GM18498 (cell line): ENCODE measurements at regions not wholly inside any gene's neighbourhood (a gene's known extent, or its start where the extent isn't known, plus 50 kb on each side); places are given as distances from the start of the nearest gene placed in this dataset.

Source experiments
- ATAC-seq: cut with Tn5 transposase; IDR thresholded peaks from one replicate; pipeline ENCODE4 v1.9.1; 2021; ENCODE audit warnings: mild to moderate bottlenecking, moderate library complexity; ENCODE audit not compliant: unreplicated experiment

GRCh38 chr2:236317938-236318396, 53.8 kb upstream of the ASB18 start:
- ATAC-seq, result no peak

- ATAC-seq, result no peak
Measured at GRCh38 chr2:236318401-236318800, 54.2 kb upstream of the ASB18 start.

DNA sequence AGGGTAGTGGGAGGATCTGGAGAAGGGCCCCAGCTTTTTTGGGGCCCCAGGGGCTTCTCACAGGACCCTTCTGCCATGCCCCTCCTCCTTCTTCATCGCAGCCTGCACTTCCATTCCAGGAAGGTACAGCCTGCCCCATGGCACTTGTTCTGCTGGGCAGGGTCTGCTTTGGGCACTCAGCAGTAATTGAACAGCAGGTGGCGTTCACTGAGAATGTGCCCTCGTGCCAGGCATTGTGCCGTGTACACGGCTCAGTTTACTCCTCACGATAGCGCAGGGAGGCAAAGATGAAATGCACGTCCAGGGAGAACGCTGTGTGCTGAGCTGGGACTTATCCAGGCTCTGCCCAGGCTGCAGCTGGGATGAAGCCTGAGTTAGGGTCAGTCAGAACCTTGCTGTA, 54.8 kb upstream of the ASB18 start:
- ATAC-seq, result no peak

DNA sequence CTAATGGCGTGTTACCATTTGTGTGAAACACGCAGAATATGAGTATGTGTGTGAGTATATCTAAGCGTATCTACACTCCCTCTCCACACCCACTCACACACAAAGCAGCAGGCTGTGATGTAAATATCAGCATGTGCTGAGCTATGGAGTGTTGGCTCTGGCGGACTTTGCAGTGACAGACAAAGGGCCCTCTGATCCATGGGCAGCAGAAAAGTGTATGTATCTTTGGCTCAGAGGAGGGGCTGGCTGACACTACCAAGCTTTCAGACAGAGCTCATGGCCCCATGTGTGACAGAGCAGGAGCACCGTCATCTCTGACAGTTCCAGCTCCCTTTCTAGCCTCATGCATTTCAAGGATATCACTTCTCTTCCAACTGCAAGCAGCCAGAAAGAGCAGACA, 57.2 kb upstream of the ASB18 start:
- ATAC-seq, result no peak

DNA sequence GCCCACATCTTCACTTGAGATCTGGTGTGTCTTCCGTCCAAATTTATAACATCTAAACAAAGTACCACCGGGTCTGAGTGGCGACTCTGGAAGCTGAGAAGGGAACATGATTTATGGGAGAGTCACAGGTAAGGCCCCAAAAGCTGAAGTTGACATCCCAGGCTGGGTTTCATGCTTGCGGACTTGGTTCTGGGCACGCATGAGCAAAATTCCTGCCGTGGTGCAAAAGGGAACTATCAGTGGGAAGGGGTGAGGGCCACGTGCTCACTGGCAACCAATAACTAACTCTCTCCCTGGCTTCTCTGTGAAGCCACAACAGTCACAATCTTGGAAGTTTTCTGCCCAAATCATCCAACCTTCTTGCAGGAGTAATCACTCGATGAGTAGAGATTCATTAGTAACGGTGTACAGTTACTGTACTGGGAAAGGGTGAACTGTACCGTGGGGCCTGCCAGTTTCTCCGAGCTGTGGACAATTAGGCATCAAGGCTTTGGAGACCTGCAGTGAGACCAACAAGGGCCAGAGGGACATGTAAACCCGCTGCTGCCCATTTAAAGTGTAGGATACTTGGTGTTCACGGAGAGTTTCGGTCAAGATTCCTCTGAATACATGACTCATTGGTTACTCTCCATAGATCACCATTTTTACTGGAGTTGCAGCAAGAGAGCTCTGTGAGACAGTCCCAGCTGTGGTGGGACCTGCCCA, 69.4 kb upstream of the ASB18 start:
- ATAC-seq, result no peak

GRCh38 chr2:236334122-236334876, 70.1 kb upstream of the ASB18 start:
- ATAC-seq, result no peak

DNA sequence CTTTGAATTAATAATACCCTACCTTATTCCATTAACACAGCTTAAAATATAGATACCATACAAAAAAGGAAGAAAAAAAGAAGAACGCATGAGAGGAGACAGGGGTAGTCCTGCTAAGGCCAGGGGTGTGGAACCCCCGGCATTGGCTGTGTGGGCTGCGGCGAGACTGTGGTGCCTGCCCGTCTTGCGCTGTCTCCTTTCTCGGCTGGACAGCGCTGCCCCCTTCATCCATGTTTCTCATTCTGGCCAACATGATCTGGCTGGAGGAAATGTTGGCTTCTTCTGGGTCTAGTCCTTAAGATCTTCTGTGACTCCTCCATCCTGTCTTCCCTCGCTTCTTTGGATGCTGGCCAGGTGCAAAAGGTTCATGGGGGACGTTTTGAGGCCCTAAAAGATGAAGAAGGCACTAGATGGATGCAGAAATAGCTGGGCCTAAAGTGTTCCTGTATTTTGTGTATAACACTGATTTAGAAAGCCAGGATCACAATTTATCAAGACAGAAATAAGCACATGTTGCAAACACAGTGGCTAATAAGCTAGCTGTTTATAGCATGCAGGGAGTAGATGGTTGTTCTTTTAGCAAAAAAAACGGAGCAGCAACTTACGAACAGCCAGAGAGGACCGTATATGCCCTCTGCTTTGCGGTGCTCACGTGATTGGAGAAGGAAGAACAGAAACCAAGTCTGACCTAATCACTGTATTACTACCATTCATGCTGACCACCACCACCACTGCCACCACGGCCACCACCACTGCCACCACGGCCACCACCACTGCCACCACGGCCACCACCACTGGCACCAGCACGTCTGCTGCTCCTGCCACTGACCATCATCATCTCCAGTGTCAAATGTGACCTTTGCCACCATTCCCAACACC, 71.7 kb upstream of the ASB18 start:
- no peak for ATAC-seq

- ATAC-seq, result no peak
Measured at GRCh38 chr2:236336575-236337464, 72.6 kb upstream of the ASB18 start.

- ATAC-seq, result no peak
Measured at GRCh38 chr2:236337465-236338325, 73.5 kb upstream of the ASB18 start.

DNA sequence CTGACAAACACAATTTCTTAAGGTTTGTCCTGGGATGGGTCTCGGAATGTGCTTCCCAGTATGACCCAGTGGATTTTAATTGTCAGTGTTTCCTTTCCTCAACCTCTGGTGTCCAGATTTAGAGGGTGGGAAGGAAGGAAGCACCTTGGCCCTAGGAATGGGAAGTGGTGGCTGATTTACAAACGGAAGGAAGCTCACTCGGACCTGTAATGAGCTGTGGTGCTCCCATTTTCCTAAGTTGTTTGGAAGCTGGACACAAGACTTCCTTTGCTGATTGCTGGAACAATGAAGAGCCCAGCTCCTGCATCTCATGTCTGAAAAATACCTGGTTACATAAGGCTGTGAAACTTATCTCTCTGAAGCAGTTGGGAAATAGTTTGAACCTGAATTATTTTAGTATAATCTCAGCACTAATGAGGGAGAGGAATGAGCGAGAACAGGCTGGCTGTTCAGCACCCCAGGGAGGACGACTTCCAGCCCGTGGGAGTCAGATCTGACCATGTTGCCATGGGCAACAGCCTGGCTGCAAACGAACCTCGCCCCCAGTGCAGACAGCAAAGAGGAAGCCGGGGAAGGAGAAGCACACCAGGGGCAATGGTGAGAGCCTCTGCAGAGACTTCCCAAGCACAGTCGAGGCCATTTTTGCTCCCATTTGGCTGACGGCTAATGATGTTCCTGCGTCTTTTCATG, 74.4 kb upstream of the ASB18 start:
- no peak for ATAC-seq

DNA sequence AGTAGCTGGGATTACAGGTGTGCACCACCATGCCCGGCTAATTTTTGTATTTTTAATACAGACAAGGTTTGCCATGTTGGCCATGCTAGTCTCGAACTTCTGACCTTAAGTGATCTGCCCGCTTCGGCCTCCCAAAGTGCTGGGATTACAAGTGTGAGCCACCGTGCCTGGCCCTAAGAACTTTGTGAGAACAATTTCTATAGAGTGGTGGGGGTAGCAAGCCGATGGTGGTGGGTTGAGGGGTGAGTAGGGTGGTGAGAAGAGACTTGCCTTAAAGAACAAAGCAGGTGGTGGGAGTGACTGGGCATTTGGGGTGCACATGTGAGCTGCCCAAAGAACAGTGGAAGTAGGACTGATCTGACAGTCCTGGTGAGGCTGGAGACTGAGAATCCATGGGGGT, 76.0 kb upstream of the ASB18 start:
- no peak for ATAC-seq

DNA sequence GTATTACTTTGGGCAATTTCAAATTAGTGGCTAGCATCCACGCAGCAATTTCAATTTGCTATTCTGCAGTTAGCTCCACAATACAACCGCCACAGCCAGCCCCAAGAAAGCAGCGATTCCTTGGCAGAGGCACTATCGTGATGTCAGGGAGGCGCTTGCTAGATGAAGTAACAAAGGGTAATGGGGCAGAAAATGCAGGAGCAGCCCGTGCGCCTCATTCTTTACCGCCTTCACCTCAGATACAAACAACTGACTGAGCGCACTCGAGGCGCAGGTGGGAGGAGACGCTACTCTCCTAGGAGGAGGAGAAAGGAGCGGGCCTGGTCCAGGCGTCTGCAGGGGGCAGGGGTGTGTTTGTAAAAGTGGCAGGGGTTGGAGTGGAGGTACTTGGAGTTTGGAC, 76.9 kb upstream of the ASB18 start:
- no peak for ATAC-seq

DNA sequence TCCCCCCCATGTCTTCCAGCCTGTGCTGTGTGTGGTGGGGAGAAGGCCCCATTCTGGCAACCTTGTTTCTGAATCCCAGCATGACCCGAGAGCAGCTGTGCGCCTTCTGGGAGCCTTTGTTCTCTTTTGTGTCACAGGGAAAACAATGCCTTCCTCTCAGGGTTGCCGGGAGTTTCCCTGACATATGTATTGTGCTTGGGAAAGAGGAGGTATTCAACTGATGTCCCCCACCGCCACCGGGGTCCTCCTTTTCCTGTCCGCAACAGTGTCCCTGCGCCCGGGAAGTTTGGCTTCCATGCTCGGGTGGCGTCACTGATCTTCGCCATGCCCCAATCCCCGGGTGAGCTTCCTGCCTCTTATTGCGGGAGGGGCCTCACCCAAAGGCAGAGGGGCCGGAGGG, 77.5 kb upstream of the ASB18 start:
- no peak for ATAC-seq

GRCh38 chr2:236342507-236342906, 78.3 kb upstream of the ASB18 start:
- ATAC-seq, result no peak

- no peak for ATAC-seq
Measured at GRCh38 chr2:236342951-236343350, 78.7 kb upstream of the ASB18 start.

GRCh38 chr2:236343400-236344161, 79.4 kb upstream of the ASB18 start:
- no peak for ATAC-seq

- no peak for ATAC-seq
Measured at GRCh38 chr2:236344446-236344845, 80.2 kb upstream of the ASB18 start.

- no peak for ATAC-seq
Measured at GRCh38 chr2:236345081-236345714, 81.0 kb upstream of the ASB18 start.
